Thyroid gland (tissue), 4 donors: ENCODE measurements at regions not wholly inside any gene's neighbourhood (a gene's known extent, or its start where the extent isn't known, plus 50 kb on each side); places are given as distances from the start of the nearest gene placed in this dataset.

Source experiments
- DNase-seq, 2 donors: peaks; one replicate each; pipeline ENCODE4 v3.0.0-alpha.2; 2019
- H3K27ac ChIP-seq, 3 donors: fragments of 200-600 bp; sonication (generic); 1 replicate in 2 of 3; 2 replicates in 1 of 3; pipeline ENCODE4 v1.5.1; 2016 to 2019; ENCODE audit warnings: mild to moderate bottlenecking in 1 of 3, moderate library complexity in 1 of 3
- H3K27me3 ChIP-seq: fragments of 200-600 bp; sonication (generic); one replicate; pipeline ENCODE4 v1.5.1; 2019
- H3K36me3 ChIP-seq, 2 donors: fragments of 200-600 bp; sonication (generic); one replicate each; pipeline ENCODE4 v1.5.1; 2016 to 2019
- H3K4me1 ChIP-seq, 2 donors: fragments of 200-600 bp; sonication (generic); one replicate each; pipeline ENCODE4 v1.5.1; 2017 to 2019
- H3K4me3 ChIP-seq, 3 donors: fragments of 200-600 bp; sonication (generic); replicated peaks in 1 of 3; 1 replicate in 2 of 3; 2 replicates in 1 of 3; pipeline ENCODE4 v1.5.1; 2016; ENCODE audit warnings: mild to moderate bottlenecking in 1 of 3
- H3K9me3 ChIP-seq: fragments of 200-600 bp; sonication (generic); one replicate; pipeline ENCODE4 v1.5.1; 2017
- CTCF ChIP-seq, 6 experiments: fragments of 200-600 bp in 3 of 6; fragments of 450-650 bp in 3 of 6; sonication (generic) in 3 of 6; IDR thresholded peaks; one replicate each; pipeline ENCODE4 v1.5.1; 2016 to 2019; ENCODE audit warnings: antibody characterized with exemption in 6 of 6, mild to moderate bottlenecking in 2 of 6, inconsistent platforms in 1 of 6, moderate library complexity in 1 of 6
- POLR2A ChIP-seq, 2 donors: fragments of 450-650 bp; IDR thresholded peaks; one replicate each; pipeline ENCODE4 v1.6.1; 2017; ENCODE audit warnings: antibody characterized with exemption in 2 of 2, mild to moderate bottlenecking in 2 of 2, moderate library complexity in 1 of 2
- WGBS, 2 donors: methylation state at CpG; one replicate each; pipeline ENCODE4 v1.1.5; 2017; 5-methylcytosine and 5-hydroxymethylcytosine counted together
- intact Hi-C: fragments of 100-400 bp; cut with DNase I; formaldehyde crosslinking; loops from one replicate; pipeline ENCODE4 v1.15.1; 2023

- Histone ChIP-seq H3K4me3 (no peak overlapping the region), H3K36me3 (no peaks in the 10 kb centered on the region), H3K27ac (no peak overlapping the region), H3K9me3 (no peaks in the 10 kb centered on the region), H3K4me1 (no peaks in the 10 kb centered on the region), H3K27me3 (no peaks in the 10 kb centered on the region)
- no peak for DNase-seq
- TF ChIP-seq POLR2A (IDR thresholded peaks at IDR 0.05) (no peak), CTCF (IDR thresholded peaks at IDR 0.05) (no peak)
- 90 to 96% methylated on average over 5 of the region's 5 CpGs for WGBS, 2 donors
- intact Hi-C loops: no loop called here
These were observed 590.5 kb downstream of the ETS1 start for GRCh38 chr11:127996825-127997224.

GRCh38 chr11:127995921-127996320, 591.4 kb downstream of the ETS1 start:
- intact Hi-C loops: no loop called here
- H3K27me3 ChIP-seq: no peaks in the 10 kb centered on the region
- no peaks in the 10 kb centered on the region for H3K36me3 ChIP-seq
- no peak overlapping the region for H3K4me3 ChIP-seq
- H3K27ac ChIP-seq: no peak overlapping the region
- no peak for TF ChIP-seq POLR2A (IDR thresholded peaks at IDR 0.05)
- no peak for TF ChIP-seq CTCF (IDR thresholded peaks at IDR 0.05)
- no peaks in the 10 kb centered on the region for H3K4me1 ChIP-seq
- 72 to 96% methylated on average over 3 of the region's 3 CpGs for WGBS, 2 donors
- H3K9me3 ChIP-seq: no peaks in the 10 kb centered on the region
- DNase-seq: no peak

- TF ChIP-seq CTCF (IDR thresholded peaks at IDR 0.05): no peak
- no peak for TF ChIP-seq POLR2A (IDR thresholded peaks at IDR 0.05)
- no peaks in the 10 kb centered on the region for H3K36me3 ChIP-seq
- no peaks in the 10 kb centered on the region for H3K4me1 ChIP-seq
- intact Hi-C loops: no loop called here
- WGBS, 2 donors: 67 to 76% methylated on average over 4 of the region's 4 CpGs
- H3K4me3 ChIP-seq: no peak overlapping the region
- no peak overlapping the region for H3K27ac ChIP-seq
- no peaks in the 10 kb centered on the region for H3K27me3 ChIP-seq
- DNase-seq: no peak
- no peaks in the 10 kb centered on the region for H3K9me3 ChIP-seq
These were observed 592.6 kb downstream of the ETS1 start for GRCh38 chr11:127994736-127995135.

- no peak for DNase-seq
- Histone ChIP-seq H3K36me3 (no peaks in the 10 kb centered on the region), H3K4me1 (no peaks in the 10 kb centered on the region), H3K9me3 (no peaks in the 10 kb centered on the region), H3K27ac (no peak overlapping the region), H3K27me3 (no peaks in the 10 kb centered on the region), H3K4me3 (no peak overlapping the region)
- TF ChIP-seq CTCF (IDR thresholded peaks at IDR 0.05) (no peak), POLR2A (IDR thresholded peaks at IDR 0.05) (no peak)
- 90% methylated on average over 7 of the region's 7 CpGs for WGBS, 2 donors
- intact Hi-C loops: no loop called here
These were observed 593.6 kb downstream of the ETS1 start for GRCh38 chr11:127993788-127994187.

- Histone ChIP-seq H3K36me3 (no peaks in the 10 kb centered on the region), H3K27ac (no peak overlapping the region), H3K4me1 (no peaks in the 10 kb centered on the region), H3K4me3 (no peak overlapping the region), H3K27me3 (no peaks in the 10 kb centered on the region), H3K9me3 (no peaks in the 10 kb centered on the region)
- DNase-seq: no peak
- intact Hi-C loops: no loop called here
- WGBS, 2 donors: 89 to 91% methylated on average over 5 of the region's 5 CpGs
- TF ChIP-seq POLR2A (IDR thresholded peaks at IDR 0.05): no peak
- TF ChIP-seq CTCF (IDR thresholded peaks at IDR 0.05): no peak
These were observed 594.1 kb downstream of the ETS1 start for GRCh38 chr11:127993281-127993680.
